ENCODE measurements at regions not wholly inside any gene's neighbourhood (a gene's known extent, or its start where the extent isn't known, plus 50 kb on each side); places are given as distances from the start of the nearest gene placed in this dataset.

DNA sequence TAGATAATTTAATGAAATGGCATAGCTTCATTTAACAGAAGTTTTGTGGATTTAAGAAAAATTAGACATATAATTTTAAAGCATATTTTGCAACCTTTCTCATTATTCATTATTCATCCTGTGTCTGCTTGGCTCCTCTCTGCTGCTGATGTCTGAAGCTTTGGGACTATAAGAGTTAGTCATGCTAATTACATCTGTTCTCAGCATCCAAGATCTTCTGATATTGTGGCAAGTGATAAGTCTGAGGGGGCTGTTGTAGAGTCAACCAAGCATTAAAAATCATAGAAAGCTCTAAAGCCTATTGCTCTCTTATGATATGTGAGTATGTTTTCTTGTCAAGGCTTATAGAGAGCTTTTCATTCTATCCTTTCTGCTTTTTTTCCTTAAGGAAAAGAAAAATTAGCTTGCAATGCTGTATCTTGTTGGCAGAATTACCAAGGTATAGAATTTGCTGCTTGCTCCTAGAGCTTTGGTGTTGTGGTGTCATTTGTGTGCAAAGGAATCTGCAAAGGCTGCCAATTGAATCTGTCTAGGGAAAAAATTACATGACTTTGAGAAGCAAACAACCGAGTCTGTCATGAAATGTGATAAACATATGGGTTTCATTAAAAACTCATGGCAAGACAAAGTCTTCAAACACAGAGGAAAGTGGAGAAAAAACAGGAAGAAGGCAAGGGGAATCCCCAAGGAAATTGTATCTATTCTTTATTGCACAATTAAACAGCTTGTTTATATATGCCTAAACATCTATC, 156.1 kb upstream of the DAB2 start:
- TF ChIP-seq, protein P1, sequence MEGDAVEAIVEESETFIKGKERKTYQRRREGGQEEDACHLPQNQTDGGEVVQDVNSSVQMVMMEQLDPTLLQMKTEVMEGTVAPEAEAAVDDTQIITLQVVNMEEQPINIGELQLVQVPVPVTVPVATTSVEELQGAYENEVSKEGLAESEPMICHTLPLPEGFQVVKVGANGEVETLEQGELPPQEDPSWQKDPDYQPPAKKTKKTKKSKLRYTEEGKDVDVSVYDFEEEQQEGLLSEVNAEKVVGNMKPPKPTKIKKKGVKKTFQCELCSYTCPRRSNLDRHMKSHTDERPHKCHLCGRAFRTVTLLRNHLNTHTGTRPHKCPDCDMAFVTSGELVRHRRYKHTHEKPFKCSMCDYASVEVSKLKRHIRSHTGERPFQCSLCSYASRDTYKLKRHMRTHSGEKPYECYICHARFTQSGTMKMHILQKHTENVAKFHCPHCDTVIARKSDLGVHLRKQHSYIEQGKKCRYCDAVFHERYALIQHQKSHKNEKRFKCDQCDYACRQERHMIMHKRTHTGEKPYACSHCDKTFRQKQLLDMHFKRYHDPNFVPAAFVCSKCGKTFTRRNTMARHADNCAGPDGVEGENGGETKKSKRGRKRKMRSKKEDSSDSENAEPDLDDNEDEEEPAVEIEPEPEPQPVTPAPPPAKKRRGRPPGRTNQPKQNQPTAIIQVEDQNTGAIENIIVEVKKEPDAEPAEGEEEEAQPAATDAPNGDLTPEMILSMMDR (conservative IDR thresholded peaks at IDR 0.05; ENCODE audit: low read length), result no peak
- no peak for TF ChIP-seq EZH2phosphoT487 (IDR thresholded peaks at IDR 0.05; ENCODE audit: borderline replicate concordance)

Measured in Loucy (cell line).